ENCODE measurements at regions not wholly inside any gene's neighbourhood (a gene's known extent, or its start where the extent isn't known, plus 50 kb on each side); places are given as distances from the start of the nearest gene placed in this dataset.

- TF ChIP-seq CTCF (IDR thresholded peaks at IDR 0.05; ENCODE audit: insufficient read depth, low read length), result no peak
- no peak for TF ChIP-seq REST (IDR thresholded peaks at IDR 0.05; ENCODE audit: insufficient replicate concordance, low read depth)
- TF ChIP-seq GABPA (IDR thresholded peaks at IDR 0.05; ENCODE audit: low read depth), result no peak
- no peak for TF ChIP-seq POLR2AphosphoS5 (IDR thresholded peaks at IDR 0.05; ENCODE audit: low read depth)
- no peak for TF ChIP-seq SPI1 (IDR thresholded peaks at IDR 0.05; ENCODE audit: borderline replicate concordance, low read depth)
Observed at GRCh38 chr12:18192119-18192518, 69.2 kb upstream of the PIK3C2G start.

All from HL-60 (cell line).